MM.1S (cell line): ENCODE measurements at regions not wholly inside any gene's neighbourhood (a gene's known extent, or its start where the extent isn't known, plus 50 kb on each side); places are given as distances from the start of the nearest gene placed in this dataset.

Experiments used
- DNase-seq: peaks from one replicate; pipeline ENCODE4 v3.0.0-alpha.2; 2015
- H2AFZ ChIP-seq: fragments of 300-600 bp; sonication (generic); 2 replicates; pipeline ENCODE4 v1.6.0; 2016; ENCODE audit warnings: antibody characterized with exemption, low read length
- H3F3A ChIP-seq: fragments of 300-600 bp; sonication (generic); 2 replicates; pipeline ENCODE4 v1.6.1; 2016; ENCODE audit warnings: mild to moderate bottlenecking, antibody characterized with exemption, low read length, moderate library complexity, mixed read lengths; ENCODE audit not compliant: insufficient read depth
- H3K27ac ChIP-seq: fragments of 300-600 bp; sonication (generic); 2 replicates; pipeline ENCODE4 v1.5.1; 2016; ENCODE audit warnings: mild to moderate bottlenecking, low read length
- H3K27me3 ChIP-seq: fragments of 300-600 bp; sonication (generic); replicated peaks from 2 replicates; pipeline ENCODE4 v1.6.0; 2016; ENCODE audit warnings: low read length; ENCODE audit not compliant: insufficient read depth
- H3K36me3 ChIP-seq: fragments of 300-600 bp; sonication (generic); replicated peaks from 2 replicates; pipeline ENCODE4 v1.6.1; 2016; ENCODE audit warnings: mild to moderate bottlenecking, low read length, mixed read lengths; ENCODE audit not compliant: insufficient read depth
- H3K4me1 ChIP-seq: fragments of 300-600 bp; sonication (generic); 2 replicates; pipeline ENCODE4 v1.6.1; 2016; ENCODE audit warnings: low read length, mixed read lengths
- H3K4me2 ChIP-seq: fragments of 300-600 bp; sonication (generic); 2 replicates; pipeline ENCODE4 v1.6.0; 2016; ENCODE audit warnings: low read depth, low read length
- H3K4me3 ChIP-seq: fragments of 300-600 bp; sonication (generic); 2 replicates; pipeline ENCODE4 v1.5.1; 2016; ENCODE audit warnings: low read length, mixed read lengths
- H3K79me2 ChIP-seq: fragments of 300-600 bp; sonication (generic); 2 replicates; pipeline ENCODE4 v1.6.1; 2016; ENCODE audit warnings: mixed run types, low read length, mixed read lengths
- H3K9ac ChIP-seq: fragments of 300-600 bp; sonication (generic); 2 replicates; pipeline ENCODE4 v1.6.1; 2016; ENCODE audit warnings: low read length, mixed read lengths
- H3K9me2 ChIP-seq: fragments of 300-600 bp; sonication (generic); replicated peaks from 2 replicates; pipeline ENCODE4 v1.6.1; 2016; ENCODE audit warnings: mild to moderate bottlenecking, low read length, mixed read lengths; ENCODE audit not compliant: insufficient read depth
- H3K9me3 ChIP-seq: fragments of 300-600 bp; sonication (generic); replicated peaks from 2 replicates; pipeline ENCODE4 v1.6.1; 2016; ENCODE audit warnings: mild to moderate bottlenecking, low read length, mixed read lengths; ENCODE audit not compliant: insufficient read depth
- H4K20me1 ChIP-seq: fragments of 300-600 bp; sonication (generic); 2 replicates; pipeline ENCODE4 v1.6.1; 2016; ENCODE audit warnings: mild to moderate bottlenecking, low read length, moderate library complexity, mixed read lengths; ENCODE audit not compliant: insufficient read depth
- CTCF ChIP-seq: fragments of 300-600 bp; sonication (generic); IDR thresholded peaks from 2 replicates; pipeline ENCODE4 v1.5.1; 2016; ENCODE audit warnings: antibody characterized with exemption, low read length, mixed read lengths
- EZH2 ChIP-seq: fragments of 300-600 bp; sonication (generic); optimal IDR thresholded peaks from 2 replicates; pipeline ENCODE3; 2017; ENCODE audit warnings: low read depth, mild to moderate bottlenecking, antibody characterized with exemption, low read length, mixed read lengths
- EZH2phosphoT487 ChIP-seq: fragments of 300-600 bp; sonication (generic); IDR thresholded peaks from 2 replicates; pipeline ENCODE4 v1.6.1; 2018; ENCODE audit warnings: antibody characterized with exemption, low read length

GRCh38 chrX:39311646-39312045, 510.4 kb downstream of the MID1IP1 start:
- no peaks in the 10 kb centered on the region for H3F3A ChIP-seq
- no peak for DNase-seq
- no peak overlapping the region for H3K4me2 ChIP-seq
- no peaks in the 10 kb centered on the region for H3K27me3 ChIP-seq
- no peak overlapping the region for H3K27ac ChIP-seq
- H2AFZ ChIP-seq = no peak overlapping the region
- no peak overlapping the region for H3K4me3 ChIP-seq
- no peaks in the 10 kb centered on the region for H4K20me1 ChIP-seq
- no peaks in the 10 kb centered on the region for H3K36me3 ChIP-seq
- no peaks in the 10 kb centered on the region for H3K9me3 ChIP-seq
- H3K79me2 ChIP-seq = no peaks in the 10 kb centered on the region
- no peak overlapping the region for H3K9ac ChIP-seq
- no peaks in the 10 kb centered on the region for H3K4me1 ChIP-seq
- TF ChIP-seq EZH2phosphoT487 (no peak), EZH2 (no peak), CTCF (no peak)
- no peaks in the 10 kb centered on the region for H3K9me2 ChIP-seq

GRCh38 chrX:39313146-39313545, 511.9 kb downstream of the MID1IP1 start:
- no peak for TF ChIP-seq EZH2phosphoT487
- no peak for TF ChIP-seq EZH2
- TF ChIP-seq CTCF = no peak
- Histone ChIP-seq H3K4me2 (no peak overlapping the region), H3K36me3 (no peaks in the 10 kb centered on the region)

GRCh38 chrX:39318506-39319343, 517.5 kb downstream of the MID1IP1 start:
- H3K9ac ChIP-seq = no peak overlapping the region
- H3K9me3 ChIP-seq = no peaks in the 10 kb centered on the region
- no peaks in the 10 kb centered on the region for H3F3A ChIP-seq
- H4K20me1 ChIP-seq = no peaks in the 10 kb centered on the region
- TF ChIP-seq EZH2phosphoT487 (no peak), EZH2 (no peak), CTCF (no peak)
- no peak overlapping the region for H3K27ac ChIP-seq
- H3K9me2 ChIP-seq = no peaks in the 10 kb centered on the region
- H3K27me3 ChIP-seq = no peaks in the 10 kb centered on the region
- no peak overlapping the region for H3K4me2 ChIP-seq
- no peak overlapping the region for H2AFZ ChIP-seq
- no peaks in the 10 kb centered on the region for H3K36me3 ChIP-seq
- H3K79me2 ChIP-seq = no peaks in the 10 kb centered on the region
- H3K4me3 ChIP-seq = no peak overlapping the region
- DNase-seq = no peak
- H3K4me1 ChIP-seq = no peaks in the 10 kb centered on the region

More at GRCh38 chrX:39313146-39313545, 511.9 kb downstream of the MID1IP1 start:
- Histone ChIP-seq H3K79me2 (no peaks in the 10 kb centered on the region), H3K27ac (no peak overlapping the region), H3K9ac (no peak overlapping the region), H3K4me1 (no peaks in the 10 kb centered on the region), H4K20me1 (no peaks in the 10 kb centered on the region), H3K9me2 (no peaks in the 10 kb centered on the region), H3K4me3 (no peak overlapping the region), H3K27me3 (no peaks in the 10 kb centered on the region), H2AFZ (no peak overlapping the region), H3F3A (no peaks in the 10 kb centered on the region), H3K9me3 (no peaks in the 10 kb centered on the region)
- DNase-seq = no peak
